Parathyroid adenoma (tissue), 2 donors: ENCODE measurements at regions not wholly inside any gene's neighbourhood (a gene's known extent, or its start where the extent isn't known, plus 50 kb on each side); places are given as distances from the start of the nearest gene placed in this dataset.

Experiments
- H2AFZ ChIP-seq: fragments of 300-600 bp; sonication (generic); one replicate; pipeline ENCODE4 v1.7.0; 2017; ENCODE audit warnings: antibody characterized with exemption, mild to moderate bottlenecking
- H3K27ac ChIP-seq: fragments of 300-600 bp; sonication (generic); one replicate; pipeline ENCODE4 v1.7.0; 2017
- H3K27me3 ChIP-seq: fragments of 300-600 bp; sonication (generic); one replicate; pipeline ENCODE4 v1.7.0; 2017; ENCODE audit warnings: low read length; ENCODE audit not compliant: control insufficient read depth, insufficient read depth
- H3K36me3 ChIP-seq: fragments of 300-600 bp; sonication (generic); one replicate; pipeline ENCODE4 v1.7.0; 2017; ENCODE audit warnings: low read length; ENCODE audit not compliant: control insufficient read depth, insufficient read depth
- H3K4me1 ChIP-seq: fragments of 300-600 bp; sonication (generic); one replicate; pipeline ENCODE4 v1.7.0; 2017; ENCODE audit warnings: control low read depth
- H3K4me2 ChIP-seq: fragments of 300-600 bp; sonication (generic); one replicate; pipeline ENCODE4 v1.7.0; 2017; ENCODE audit warnings: low read length
- H3K4me3 ChIP-seq: fragments of 300-600 bp; sonication (generic); one replicate; pipeline ENCODE4 v1.7.0; 2017; ENCODE audit warnings: low read depth, low read length
- H3K79me2 ChIP-seq: fragments of 300-600 bp; sonication (generic); one replicate; pipeline ENCODE4 v1.7.0; 2017; ENCODE audit warnings: control low read depth
- H3K9ac ChIP-seq: fragments of 300-600 bp; sonication (generic); one replicate; pipeline ENCODE4 v1.7.0; 2017; ENCODE audit warnings: mild to moderate bottlenecking
- H3K9me3 ChIP-seq: fragments of 300-600 bp; sonication (generic); one replicate; pipeline ENCODE4 v1.7.0; 2017; ENCODE audit warnings: low read length; ENCODE audit not compliant: control insufficient read depth
- TF ChIP-seq, protein P1 (sequence below): fragments of 300-600 bp; sonication (generic); IDR thresholded peaks from one replicate; pipeline ENCODE4 v1.7.0; 2017; ENCODE audit warnings: antibody characterized with exemption, mild to moderate bottlenecking
- donor health status: primary hyperparathyroidism.

DNA sequence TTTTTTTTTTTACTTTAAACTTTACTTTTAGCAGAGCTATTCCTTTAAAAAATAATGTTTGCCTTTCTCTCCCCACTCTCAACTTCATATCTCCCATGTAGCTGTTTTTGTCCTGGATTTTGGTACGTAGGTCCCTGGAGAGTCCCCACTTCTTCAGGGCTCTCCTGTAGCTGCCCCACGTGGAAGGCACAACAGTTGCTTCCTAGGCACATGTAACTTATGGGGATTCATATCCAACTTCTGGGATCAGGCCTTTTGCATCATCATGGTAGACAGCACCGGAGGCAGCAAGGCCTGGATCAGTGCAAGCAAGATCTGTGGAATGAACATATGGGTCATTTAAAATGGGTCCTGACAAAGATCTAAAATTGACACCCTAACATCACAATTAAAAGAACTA is 95.7 kb downstream of the ACAA2 start:
- H3K27me3 ChIP-seq: no peaks in the 10 kb centered on the region
- TF ChIP-seq, protein P1, sequence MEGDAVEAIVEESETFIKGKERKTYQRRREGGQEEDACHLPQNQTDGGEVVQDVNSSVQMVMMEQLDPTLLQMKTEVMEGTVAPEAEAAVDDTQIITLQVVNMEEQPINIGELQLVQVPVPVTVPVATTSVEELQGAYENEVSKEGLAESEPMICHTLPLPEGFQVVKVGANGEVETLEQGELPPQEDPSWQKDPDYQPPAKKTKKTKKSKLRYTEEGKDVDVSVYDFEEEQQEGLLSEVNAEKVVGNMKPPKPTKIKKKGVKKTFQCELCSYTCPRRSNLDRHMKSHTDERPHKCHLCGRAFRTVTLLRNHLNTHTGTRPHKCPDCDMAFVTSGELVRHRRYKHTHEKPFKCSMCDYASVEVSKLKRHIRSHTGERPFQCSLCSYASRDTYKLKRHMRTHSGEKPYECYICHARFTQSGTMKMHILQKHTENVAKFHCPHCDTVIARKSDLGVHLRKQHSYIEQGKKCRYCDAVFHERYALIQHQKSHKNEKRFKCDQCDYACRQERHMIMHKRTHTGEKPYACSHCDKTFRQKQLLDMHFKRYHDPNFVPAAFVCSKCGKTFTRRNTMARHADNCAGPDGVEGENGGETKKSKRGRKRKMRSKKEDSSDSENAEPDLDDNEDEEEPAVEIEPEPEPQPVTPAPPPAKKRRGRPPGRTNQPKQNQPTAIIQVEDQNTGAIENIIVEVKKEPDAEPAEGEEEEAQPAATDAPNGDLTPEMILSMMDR: no peak
- no peak overlapping the region for H3K4me3 ChIP-seq

GRCh38 chr18:49716035-49716434 is 97.3 kb downstream of the ACAA2 start:
- TF ChIP-seq, protein P1: no peak
- no peaks in the 10 kb centered on the region for H3K79me2 ChIP-seq
- no peak overlapping the region for H3K4me3 ChIP-seq
- H2AFZ ChIP-seq: no peak overlapping the region
- H3K4me2 ChIP-seq: no peak overlapping the region
- no peak overlapping the region for H3K9ac ChIP-seq
- no peak overlapping the region for H3K27ac ChIP-seq
- H3K27me3 ChIP-seq: no peaks in the 10 kb centered on the region
- H3K4me1 ChIP-seq: no peaks in the 10 kb centered on the region
- H3K36me3 ChIP-seq: no peaks in the 10 kb centered on the region
- H3K9me3 ChIP-seq: no peaks in the 10 kb centered on the region

More for the DNA sequence above, 95.7 kb downstream of the ACAA2 start:
- Histone ChIP-seq H3K79me2 (no peaks in the 10 kb centered on the region), H3K36me3 (no peaks in the 10 kb centered on the region), H2AFZ (no peak overlapping the region), H3K9ac (no peak overlapping the region), H3K27ac (no peak overlapping the region), H3K4me2 (no peak overlapping the region), H3K9me3 (no peaks in the 10 kb centered on the region), H3K4me1 (no peaks in the 10 kb centered on the region)

GRCh38 chr18:49709347-49709690 is 104.0 kb downstream of the ACAA2 start:
- Histone ChIP-seq H3K27me3 (no peaks in the 10 kb centered on the region), H3K27ac (no peak overlapping the region), H3K79me2 (no peaks in the 10 kb centered on the region), H3K4me2 (no peak overlapping the region), H3K36me3 (no peaks in the 10 kb centered on the region), H3K9me3 (no peaks in the 10 kb centered on the region), H3K9ac (no peak overlapping the region), H2AFZ (no peak overlapping the region), H3K4me1 (no peaks in the 10 kb centered on the region), H3K4me3 (no peak overlapping the region)
- TF ChIP-seq, protein P1: no peak

- no peaks in the 10 kb centered on the region for H3K4me1 ChIP-seq
- no peak overlapping the region for H3K4me2 ChIP-seq
- no peak overlapping the region for H3K27ac ChIP-seq
- H3K36me3 ChIP-seq: no peaks in the 10 kb centered on the region
- TF ChIP-seq, protein P1: no peak
- H3K4me3 ChIP-seq: no peak overlapping the region
- H3K9me3 ChIP-seq: no peaks in the 10 kb centered on the region
- no peak overlapping the region for H3K9ac ChIP-seq
- H3K79me2 ChIP-seq: no peaks in the 10 kb centered on the region
- H3K27me3 ChIP-seq: no peaks in the 10 kb centered on the region
- H2AFZ ChIP-seq: no peak overlapping the region
These were observed 104.5 kb downstream of the ACAA2 start for GRCh38 chr18:49708662-49709346.

DNA sequence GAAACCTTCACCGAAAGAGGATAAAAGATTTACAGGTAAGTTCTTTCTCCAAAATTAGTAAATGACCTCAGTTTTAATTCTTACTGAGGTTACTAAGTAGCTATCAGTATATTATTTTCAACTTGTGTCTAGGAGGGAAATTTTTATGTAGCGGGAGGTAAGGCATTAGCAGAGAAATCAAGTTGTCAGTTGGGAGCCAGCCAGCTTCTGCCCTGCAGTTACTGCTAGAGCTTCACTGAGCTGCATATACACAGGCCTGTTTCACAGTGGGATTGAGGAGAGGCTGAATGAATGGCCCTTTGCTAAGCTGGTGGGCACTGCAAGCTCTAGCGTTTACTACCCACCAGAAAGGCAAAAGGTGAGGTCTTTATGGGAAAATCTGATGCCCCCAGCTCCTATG is 105.7 kb downstream of the ACAA2 start:
- H3K9me3 ChIP-seq: no peaks in the 10 kb centered on the region
- H3K27me3 ChIP-seq: no peaks in the 10 kb centered on the region
- no peaks in the 10 kb centered on the region for H3K36me3 ChIP-seq
- no peak overlapping the region for H3K27ac ChIP-seq
- H2AFZ ChIP-seq: no peak overlapping the region
- H3K4me1 ChIP-seq: no peaks in the 10 kb centered on the region
- H3K9ac ChIP-seq: no peak overlapping the region
- H3K79me2 ChIP-seq: no peaks in the 10 kb centered on the region
- no peak overlapping the region for H3K4me2 ChIP-seq
- TF ChIP-seq, protein P1: no peak
- H3K4me3 ChIP-seq: no peak overlapping the region
